SH-SY5Y (cell line): ENCODE measurements at regions not wholly inside any gene's neighbourhood (a gene's known extent, or its start where the extent isn't known, plus 50 kb on each side); places are given as distances from the start of the nearest gene placed in this dataset.

Source experiments
- GATA2 ChIP-seq: IDR thresholded peaks from 2 replicates; pipeline ENCODE4 v1.6.1; 2011; ENCODE audit warnings: mild to moderate bottlenecking, low read depth, low read length
- GATA3 ChIP-seq: IDR thresholded peaks from 2 replicates; pipeline ENCODE4 v1.6.1; 2011; ENCODE audit warnings: low read depth, mild to moderate bottlenecking, low read length, moderate library complexity

- TF ChIP-seq GATA2 (peak; percentile 5; the same call in 1 of the 2 replicates), GATA3 (no peak)
Observed at GRCh38 chr4:99723612-99724011, 66.0 kb upstream of the C4orf54 start.

- TF ChIP-seq GATA3 (no peak), GATA2 (no peak)
Observed at GRCh38 chr4:99722725-99723124, 65.1 kb upstream of the C4orf54 start.

DNA sequence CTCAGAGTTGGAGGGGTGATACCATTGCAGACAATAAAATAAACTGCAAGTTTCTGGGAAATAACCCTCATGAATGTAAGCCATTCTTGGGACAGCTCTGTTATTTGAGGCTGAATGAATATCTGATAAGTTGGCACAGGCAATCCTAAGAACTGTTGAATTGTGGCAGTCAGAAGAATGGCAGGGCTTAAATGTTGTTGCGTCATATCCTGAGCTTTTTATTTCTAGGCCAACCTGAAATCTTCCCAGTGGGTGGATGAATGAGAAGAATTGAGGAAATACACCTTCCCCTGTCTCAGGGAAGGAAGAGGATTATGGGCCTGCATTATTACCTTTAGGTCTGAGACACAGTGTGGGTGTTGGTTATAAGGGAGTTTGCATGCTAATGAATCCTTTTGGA lies 64.4 kb upstream of the C4orf54 start:
- TF ChIP-seq GATA2 (no peak), GATA3 (no peak)

- TF ChIP-seq GATA3: no peak
- TF ChIP-seq GATA2: no peak
Observed at GRCh38 chr4:99720206-99720605, 62.6 kb upstream of the C4orf54 start.

DNA sequence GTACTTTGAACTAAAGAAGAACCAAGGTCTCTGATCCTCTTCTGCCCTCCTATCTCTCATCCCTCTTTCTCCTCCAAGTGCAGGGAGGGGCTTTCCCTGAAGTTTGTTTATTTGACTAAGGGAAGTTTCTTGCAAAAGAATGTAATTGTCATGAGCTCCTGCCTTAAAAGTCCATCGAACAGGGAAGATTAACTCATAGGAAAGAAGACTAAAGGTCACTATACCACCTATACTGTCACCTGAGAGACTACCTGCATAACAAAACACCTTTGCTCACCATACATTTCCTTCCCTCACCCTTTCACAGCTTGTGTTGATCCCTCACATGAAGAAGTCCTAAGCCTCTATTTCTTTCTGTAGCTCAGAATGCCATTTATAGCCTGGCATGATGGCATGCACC lies 59.4 kb upstream of the C4orf54 start:
- TF ChIP-seq GATA2 (no peak), GATA3 (no peak)

DNA sequence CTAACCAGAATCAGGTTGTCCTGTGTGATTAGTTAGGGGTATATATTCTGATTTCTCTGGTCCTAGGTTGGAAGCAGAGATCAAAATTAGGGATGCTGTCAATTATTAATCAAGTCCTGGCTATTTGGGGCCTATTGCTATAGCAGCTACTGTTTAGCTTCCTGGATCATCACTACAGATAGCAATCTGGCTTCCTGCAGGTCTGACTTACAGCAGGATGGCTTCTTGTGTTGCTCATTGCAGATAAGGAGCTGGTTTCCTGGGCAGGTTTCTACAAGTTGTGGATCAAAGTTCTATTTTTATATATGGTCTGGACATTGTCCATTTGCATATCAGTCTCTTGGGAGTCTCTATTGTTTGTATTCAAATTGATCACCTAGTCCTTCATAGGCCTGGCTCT lies 57.7 kb upstream of the C4orf54 start:
- TF ChIP-seq GATA3 (no peak), GATA2 (peak; percentile 54; the same call in 1 of the 2 replicates)

DNA sequence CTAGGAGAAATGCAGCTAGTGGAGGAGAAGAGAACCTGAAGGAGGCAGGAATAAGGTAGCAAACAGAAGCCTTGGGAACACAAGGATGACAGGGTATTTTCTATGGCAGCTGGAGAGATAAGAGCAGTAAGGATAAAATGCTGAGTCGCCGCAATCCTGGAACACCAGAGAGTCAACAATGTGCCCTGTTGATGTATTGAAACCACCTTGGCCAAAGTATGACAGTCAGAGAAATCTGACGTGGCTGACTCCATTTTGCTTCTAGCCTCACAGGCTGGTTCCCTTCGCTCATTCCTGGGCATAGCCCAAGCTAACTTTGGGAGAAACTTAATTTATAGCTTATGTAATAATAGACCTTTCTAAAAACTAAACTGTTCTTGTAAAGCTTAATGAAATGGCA lies 56.6 kb upstream of the C4orf54 start:
- no peak for TF ChIP-seq GATA2
- TF ChIP-seq GATA3: no peak

DNA sequence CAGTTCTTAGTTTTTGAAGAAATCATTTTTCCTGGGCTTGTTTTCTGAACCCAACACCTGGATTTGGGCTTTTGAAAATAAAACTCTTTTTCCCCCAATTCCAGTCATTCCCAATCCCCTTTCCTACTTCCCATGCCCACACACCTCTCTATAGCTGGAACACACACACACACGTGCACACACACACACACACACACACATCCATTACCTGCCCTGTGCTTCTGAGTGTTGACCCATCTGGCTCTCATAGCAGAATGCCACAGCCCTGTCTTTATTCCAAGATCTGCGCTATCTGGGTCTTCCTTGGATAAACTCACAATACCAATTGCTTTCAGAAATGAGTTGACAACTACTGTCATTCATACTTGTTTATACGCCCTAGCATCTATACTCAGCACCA lies 54.9 kb upstream of the C4orf54 start:
- no peak for TF ChIP-seq GATA2
- TF ChIP-seq GATA3: no peak

DNA sequence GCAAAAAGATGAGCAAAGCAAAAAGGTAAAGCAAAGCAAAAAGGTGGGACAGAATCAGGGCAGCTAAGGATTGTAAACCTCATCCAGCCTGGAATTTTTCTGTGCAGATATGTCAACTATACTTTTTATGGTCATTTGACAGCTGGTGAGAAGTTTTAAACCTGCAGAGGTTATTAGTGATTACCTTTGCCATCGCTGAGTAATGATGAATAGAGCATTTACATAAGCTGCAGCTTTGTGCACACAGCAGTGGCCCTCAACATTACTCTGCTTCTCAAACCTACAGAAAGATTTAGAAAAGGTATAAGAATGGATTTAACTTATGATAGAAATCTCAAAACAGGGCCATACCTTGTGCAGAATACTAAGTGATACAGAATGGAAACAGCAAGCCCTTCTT lies 54.5 kb upstream of the C4orf54 start:
- TF ChIP-seq GATA2 (no peak), GATA3 (no peak)

- TF ChIP-seq GATA3 (no peak), GATA2 (no peak)
Observed at GRCh38 chr4:99711657-99712056, 54.0 kb upstream of the C4orf54 start.

- TF ChIP-seq GATA3 (no peak), GATA2 (no peak)
Observed at GRCh38 chr4:99710681-99711345, 53.2 kb upstream of the C4orf54 start.

GRCh38 chr4:99710020-99710419 lies 52.4 kb upstream of the C4orf54 start:
- TF ChIP-seq GATA2 (no peak), GATA3 (no peak)

- no peak for TF ChIP-seq GATA3
- TF ChIP-seq GATA2: no peak
Observed at GRCh38 chr4:99708551-99708950, 50.9 kb upstream of the C4orf54 start.
